Germinal center (tissue), 1 donor: ENCODE measurements at regions not wholly inside any gene's neighbourhood (a gene's known extent, or its start where the extent isn't known, plus 50 kb on each side); places are given as distances from the start of the nearest gene placed in this dataset.

Source experiments
- DNase-seq: peaks from one replicate; pipeline ENCODE4 v3.0.0; 2012; ENCODE audit warnings: mixed read lengths, low spot score

DNA sequence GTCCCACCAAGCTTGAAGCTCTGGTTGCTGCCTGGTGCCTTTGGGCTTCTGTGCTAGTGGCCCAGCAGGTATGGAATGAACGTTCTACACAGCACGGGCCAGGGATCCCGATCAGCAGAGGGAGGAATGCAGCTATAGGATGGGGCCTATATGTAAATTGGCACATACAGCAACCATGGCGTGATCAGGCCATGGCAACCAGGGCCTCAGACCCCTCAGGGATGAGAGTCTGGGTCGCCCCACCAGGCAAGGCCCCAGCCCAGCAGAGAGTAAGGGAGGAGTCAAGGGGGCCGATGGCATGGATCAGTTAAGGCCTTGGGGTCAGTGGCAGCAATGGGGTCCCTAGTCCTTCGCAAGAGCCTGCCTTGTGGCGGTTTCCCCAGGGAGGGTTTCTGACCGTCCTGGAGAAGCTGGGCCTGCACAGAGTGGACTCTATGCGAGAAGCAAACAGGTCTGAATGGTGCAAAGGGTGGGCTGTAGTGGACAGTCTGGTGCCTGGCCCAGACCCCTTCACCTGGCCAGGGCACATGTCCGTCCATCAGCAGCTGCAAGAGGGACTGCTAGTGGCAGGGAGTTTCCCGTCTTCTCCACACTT is 98.2 kb upstream of the SLC22A11 start:
- no peak for DNase-seq

- DNase-seq = no peak
Observed at GRCh38 chr11:64458997-64459396, 96.7 kb upstream of the SLC22A11 start.

- no peak for DNase-seq
Observed at GRCh38 chr11:64459609-64460008, 96.1 kb upstream of the SLC22A11 start.

DNA sequence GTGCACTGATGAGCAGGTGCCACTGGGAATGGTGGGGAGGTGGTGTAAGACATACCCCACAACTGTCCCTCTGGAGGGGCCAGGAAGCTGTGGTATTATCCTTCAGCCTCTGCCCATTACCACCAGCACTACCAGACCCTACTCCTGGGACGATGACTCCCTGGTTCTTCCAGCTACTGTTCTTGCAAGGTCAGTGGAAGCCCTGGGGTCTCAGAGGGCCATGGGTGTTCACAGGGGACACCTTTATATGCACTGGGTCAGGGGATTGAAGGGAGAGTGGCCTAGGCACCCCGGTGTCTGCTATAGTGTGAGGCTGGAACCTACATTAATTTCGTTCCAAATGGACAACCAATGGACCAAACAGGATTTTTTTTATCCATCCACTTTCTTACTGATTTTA is 94.7 kb upstream of the SLC22A11 start:
- DNase-seq = no peak

DNA sequence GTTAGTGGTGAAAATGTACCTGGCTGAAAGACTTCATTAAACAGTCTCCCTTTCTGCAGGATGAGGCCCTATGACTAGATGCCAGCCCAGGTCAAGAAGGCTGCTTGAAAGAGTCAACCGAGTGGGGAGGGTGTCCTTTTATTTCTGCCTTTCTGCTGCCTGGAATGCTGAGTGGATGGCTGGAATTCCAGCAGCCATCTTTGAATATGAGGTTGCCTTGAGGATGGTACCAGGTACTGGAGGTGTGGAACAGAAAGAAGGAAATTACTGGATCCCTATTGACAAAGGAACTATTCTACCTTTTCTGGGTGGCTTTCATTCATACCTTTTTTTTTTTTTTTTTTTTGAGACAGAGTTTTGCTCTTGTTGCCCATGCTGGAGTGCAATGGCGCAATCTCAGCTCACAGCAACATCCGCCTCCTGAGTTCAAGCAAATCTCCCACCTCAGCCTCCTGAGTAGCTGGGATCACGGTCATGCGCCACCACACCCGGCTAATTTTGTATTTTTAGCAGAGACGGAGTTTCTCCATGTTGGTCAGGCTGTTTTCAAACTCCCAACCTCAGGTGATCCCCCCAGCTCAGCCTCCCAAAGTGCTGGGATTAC is 89.5 kb upstream of the SLC22A11 start:
- no peak for DNase-seq

DNA sequence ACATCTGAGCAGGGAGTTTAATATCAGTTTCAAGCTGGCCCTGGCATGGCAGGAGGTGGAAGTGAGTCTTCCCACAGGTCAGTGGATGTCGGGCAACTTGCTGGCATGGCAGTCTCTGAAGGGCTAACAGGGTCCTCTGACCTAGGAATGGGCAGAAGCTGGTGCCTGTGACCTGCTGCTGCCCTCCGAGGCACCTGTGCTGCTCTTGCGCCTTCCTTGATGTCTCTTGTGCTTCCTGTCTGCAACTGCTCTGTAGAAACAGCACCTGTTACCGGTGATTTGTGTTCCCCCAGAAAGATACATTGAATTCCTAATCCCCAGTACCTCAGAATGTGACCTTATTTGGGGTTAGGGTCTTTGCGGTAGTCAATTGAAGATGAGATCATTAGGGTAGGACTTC is 86.5 kb upstream of the SLC22A11 start:
- no peak for DNase-seq

- DNase-seq = no peak
Observed at GRCh38 chr11:64472593-64473455, 82.9 kb upstream of the SLC22A11 start.

- no peak for DNase-seq
Observed at GRCh38 chr11:64474680-64475079, 81.1 kb upstream of the SLC22A11 start.

- no peak for DNase-seq
Observed at GRCh38 chr11:64475145-64475544, 80.6 kb upstream of the SLC22A11 start.

DNA sequence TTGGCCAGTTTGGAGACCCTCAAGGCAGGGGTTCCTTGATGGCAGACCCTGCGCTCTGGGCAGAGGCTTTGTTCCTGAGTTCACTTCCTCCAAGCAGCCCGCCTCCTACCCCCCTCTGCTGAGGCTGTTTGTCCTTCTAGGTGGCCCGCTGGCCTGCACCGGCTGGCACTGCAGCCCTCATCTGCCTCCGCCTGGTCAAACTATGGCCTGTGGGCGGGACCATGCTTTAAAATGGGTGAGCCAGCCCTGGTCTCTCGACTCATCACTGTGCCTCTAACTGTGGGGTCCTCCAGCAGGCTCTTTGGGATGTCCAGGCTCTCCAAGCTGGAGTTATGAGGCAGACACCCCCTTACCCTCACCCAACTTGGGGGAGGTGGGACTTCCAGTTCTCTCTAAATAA is 78.9 kb upstream of the SLC22A11 start:
- DNase-seq = no peak

DNA sequence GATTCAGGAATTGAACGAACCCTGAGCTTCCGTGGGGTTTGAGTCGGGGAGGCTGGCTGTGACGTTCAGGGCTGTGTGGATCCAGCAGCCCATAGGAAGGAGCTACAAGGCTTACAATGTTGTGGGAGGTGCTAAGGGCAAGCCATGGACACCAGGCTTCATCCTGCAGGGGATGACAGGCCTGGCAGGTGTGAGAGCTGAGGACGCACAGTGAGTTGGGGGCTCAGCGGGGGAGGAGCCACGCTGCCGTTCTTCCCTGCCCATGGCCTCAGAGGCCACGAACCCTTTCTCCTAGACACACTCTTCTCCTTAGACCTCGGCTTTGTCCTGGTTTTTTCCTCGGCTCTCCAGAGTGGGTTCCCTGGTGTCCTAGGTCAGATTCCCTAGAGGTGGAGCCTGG is 78.1 kb upstream of the SLC22A11 start:
- no peak for DNase-seq

DNA sequence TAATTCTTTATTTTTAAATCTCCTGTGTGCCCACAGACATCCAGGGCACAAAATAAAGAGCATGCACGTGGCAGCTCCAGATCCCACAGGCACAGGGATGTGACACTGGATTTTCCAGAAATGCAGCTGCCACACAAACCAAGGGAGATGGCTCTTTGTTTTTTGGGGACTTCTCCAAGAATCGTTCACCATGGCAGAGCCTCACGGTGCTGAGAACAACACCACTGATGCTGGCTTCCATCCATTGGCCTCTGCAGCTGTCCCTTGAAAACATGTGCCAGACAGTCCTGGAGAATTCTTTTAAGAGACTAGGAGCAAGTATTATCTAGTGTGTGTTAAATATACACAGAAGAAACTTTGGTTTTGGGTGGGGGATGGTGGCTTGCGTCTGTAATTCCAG is 73.2 kb upstream of the SLC22A11 start:
- DNase-seq = no peak

- DNase-seq = no peak
Observed at GRCh38 chr11:64484191-64485022, 71.3 kb upstream of the SLC22A11 start.

DNA sequence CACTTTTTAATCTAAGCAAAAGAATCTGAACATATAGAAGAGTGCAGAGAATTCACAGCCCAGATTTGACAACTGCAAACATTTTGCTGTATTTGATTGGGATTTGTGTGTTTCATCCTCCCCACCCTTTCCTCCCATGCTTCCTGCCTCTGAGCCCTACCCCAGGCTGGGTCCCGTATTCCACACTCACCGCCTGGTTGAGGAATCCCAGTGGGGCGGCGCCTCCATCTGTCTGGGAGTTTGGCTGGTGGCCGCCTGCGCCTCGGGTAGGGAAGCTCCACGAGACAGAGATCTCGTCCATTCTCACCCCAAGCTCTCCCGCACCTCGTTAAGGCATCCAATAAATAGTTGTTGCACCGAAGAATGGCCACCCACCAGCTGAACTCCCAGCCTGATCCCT is 70.7 kb upstream of the SLC22A11 start:
- DNase-seq = no peak

- peak; percentile 57 for DNase-seq
Observed at GRCh38 chr11:64489831-64490441, 65.8 kb upstream of the SLC22A11 start.

DNA sequence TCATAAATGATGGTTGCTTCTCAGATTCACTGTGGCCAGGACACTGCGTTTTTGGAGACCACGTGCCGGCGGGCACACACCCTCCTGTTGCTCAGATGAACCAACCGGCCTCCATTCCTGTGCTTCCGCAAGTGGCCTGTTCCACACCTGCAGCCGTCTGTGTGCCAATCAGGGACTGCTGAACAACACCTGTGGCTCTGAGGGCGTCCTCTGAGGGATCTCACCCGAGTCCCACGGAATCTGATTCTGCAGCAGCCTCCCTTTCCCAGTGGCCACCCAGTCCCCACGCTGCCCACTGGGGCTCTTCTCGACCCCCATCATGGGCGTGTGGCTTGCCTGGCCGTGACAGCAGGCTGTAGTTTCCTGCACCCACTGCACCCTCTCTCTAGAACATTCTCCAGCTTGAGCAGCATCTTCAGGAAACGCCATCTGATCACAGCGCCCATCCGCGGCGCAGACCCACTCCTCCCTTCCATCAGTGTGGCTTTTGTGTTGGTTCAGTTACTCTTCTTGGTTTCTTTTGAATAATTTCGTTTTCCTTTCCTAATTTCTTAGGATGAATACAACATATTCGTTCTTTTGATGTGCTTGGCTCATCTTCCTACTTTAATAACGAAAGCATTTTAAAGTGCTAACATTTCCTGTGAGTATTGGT is 65.1 kb upstream of the SLC22A11 start:
- DNase-seq = no peak

- DNase-seq = no peak
Observed at GRCh38 chr11:64492561-64492960, 63.2 kb upstream of the SLC22A11 start.

- DNase-seq = no peak
Observed at GRCh38 chr11:64498136-64498535, 57.6 kb upstream of the SLC22A11 start.

DNA sequence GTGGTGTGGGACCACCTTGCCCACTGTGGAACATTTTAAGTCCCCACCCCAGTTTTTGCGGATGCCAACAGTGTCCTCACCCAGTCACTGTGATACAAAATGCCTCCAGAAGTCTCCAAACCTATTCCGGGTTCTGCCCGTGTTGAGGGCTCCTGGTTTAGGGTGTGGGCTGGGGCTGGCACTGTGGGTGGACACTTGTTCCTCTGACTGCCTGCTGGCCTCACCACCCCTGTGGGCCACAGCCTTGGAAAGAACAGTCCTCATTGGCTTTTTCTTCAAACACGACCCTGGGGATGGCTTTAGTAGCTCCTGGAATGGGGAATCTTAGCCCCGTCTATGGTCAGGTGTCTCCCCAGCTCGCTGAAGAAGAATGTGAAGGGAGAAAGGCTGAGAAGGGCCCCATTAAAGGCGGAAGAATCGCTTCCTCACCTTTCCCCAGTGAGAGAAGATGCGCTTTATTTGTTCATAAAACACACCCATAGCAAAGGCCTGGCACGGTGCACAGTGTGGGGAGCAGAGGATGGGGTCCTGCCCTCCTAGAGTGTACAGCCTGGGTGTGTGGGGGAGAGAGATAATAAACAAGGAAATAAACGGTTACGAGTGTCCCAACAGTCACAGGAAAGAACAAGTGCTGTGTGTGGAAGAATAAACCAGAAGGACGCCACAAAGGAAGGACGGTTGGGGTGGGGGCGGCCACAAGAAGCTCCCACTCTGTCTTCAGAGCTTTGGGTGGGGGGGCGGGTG is 56.3 kb upstream of the SLC22A11 start:
- no peak for DNase-seq

GRCh38 chr11:64500176-64501013 is 55.3 kb upstream of the SLC22A11 start:
- DNase-seq = no peak
